ENCODE measurements at regions not wholly inside any gene's neighbourhood (a gene's known extent, or its start where the extent isn't known, plus 50 kb on each side); places are given as distances from the start of the nearest gene placed in this dataset.

DNA sequence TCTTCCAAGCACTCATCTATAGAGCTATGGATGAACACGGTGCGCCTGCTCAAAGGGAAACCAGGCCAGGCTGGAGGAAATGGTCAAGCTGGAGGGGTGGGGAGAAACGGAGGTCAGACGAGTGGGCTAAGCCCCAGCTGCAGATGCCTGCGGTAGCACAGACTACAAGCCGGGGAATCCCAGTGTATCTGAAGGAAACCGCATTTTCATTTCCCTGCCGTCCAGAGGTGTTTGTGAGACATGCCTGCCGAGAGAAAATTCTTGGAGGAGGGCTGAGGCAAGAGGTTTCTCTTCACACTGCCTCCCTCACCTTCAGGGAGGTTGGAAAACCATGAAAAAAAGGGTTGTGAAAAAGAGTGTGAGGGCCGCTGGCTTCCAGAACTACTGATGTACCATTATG lies 102.0 kb upstream of the FOXN3 start:
- Histone ChIP-seq H3K27me3 (ENCODE audit: insufficient read depth, poor library complexity, severe bottlenecking) (no peaks in the 10 kb centered on the region), H3K36me3 (ENCODE audit: low read depth) (no peaks in the 10 kb centered on the region), H3K4me3 (ENCODE audit: severe bottlenecking) (no peak overlapping the region), H3K27ac (ENCODE audit: poor library complexity, severe bottlenecking) (no peak overlapping the region), H3K4me1 (ENCODE audit: insufficient read depth, poor library complexity, severe bottlenecking) (no peaks in the 10 kb centered on the region), H3K9me3 (ENCODE audit: severe bottlenecking) (peaks cover 3% of the 10 kb centered on the region)
- no peak for TF ChIP-seq CTCF (IDR thresholded peaks at IDR 0.05; ENCODE audit: poor library complexity, severe bottlenecking)
- DNase-seq (ENCODE audit: low spot score) (no peak), ATAC-seq (ENCODE audit: low read depth) (no peak)

- no peaks in the 10 kb centered on the region for H3K4me1 ChIP-seq (ENCODE audit: insufficient read depth, poor library complexity, severe bottlenecking)
- DNase-seq (ENCODE audit: low spot score) (no peak), ATAC-seq (ENCODE audit: low read depth) (no peak)
- H3K27me3 ChIP-seq (ENCODE audit: insufficient read depth, poor library complexity, severe bottlenecking) = no peaks in the 10 kb centered on the region
- H3K4me3 ChIP-seq (ENCODE audit: severe bottlenecking) = no peak overlapping the region
- no peak overlapping the region for H3K27ac ChIP-seq (ENCODE audit: poor library complexity, severe bottlenecking)
- TF ChIP-seq CTCF (IDR thresholded peaks at IDR 0.05; ENCODE audit: poor library complexity, severe bottlenecking) = no peak
- no peaks in the 10 kb centered on the region for H3K36me3 ChIP-seq (ENCODE audit: low read depth)
- H3K9me3 ChIP-seq (ENCODE audit: severe bottlenecking) = peaks cover under 1% of the 10 kb centered on the region
Measured at GRCh38 chr14:89516173-89516572, 99.1 kb upstream of the FOXN3 start.

DNA sequence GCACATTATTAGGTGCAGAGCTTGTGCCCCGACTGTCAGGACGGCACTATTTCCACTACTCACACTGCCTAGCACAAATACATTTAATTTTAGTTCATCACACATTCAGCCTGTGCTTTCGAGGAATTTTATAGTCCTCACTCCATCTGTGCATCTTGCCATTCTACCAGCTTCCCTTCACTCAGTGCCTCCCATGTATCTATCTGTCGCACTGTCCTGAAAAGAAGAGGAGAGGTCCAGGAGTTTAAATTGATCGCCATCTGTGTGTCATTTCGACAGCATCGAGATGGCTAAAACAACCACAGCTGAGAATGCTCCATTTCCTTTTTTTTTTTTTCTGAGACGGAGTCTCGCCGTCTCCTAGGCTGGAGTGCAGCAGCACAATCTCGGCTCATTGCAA lies 97.6 kb upstream of the FOXN3 start:
- no peaks in the 10 kb centered on the region for H3K4me1 ChIP-seq (ENCODE audit: insufficient read depth, poor library complexity, severe bottlenecking)
- no peaks in the 10 kb centered on the region for H3K9me3 ChIP-seq (ENCODE audit: severe bottlenecking)
- no peaks in the 10 kb centered on the region for H3K36me3 ChIP-seq (ENCODE audit: low read depth)
- no peak for TF ChIP-seq CTCF (IDR thresholded peaks at IDR 0.05; ENCODE audit: poor library complexity, severe bottlenecking)
- DNase-seq (ENCODE audit: low spot score) (no peak), ATAC-seq (ENCODE audit: low read depth) (no peak)
- no peak overlapping the region for H3K4me3 ChIP-seq (ENCODE audit: severe bottlenecking)
- H3K27me3 ChIP-seq (ENCODE audit: insufficient read depth, poor library complexity, severe bottlenecking) = no peaks in the 10 kb centered on the region
- no peak overlapping the region for H3K27ac ChIP-seq (ENCODE audit: poor library complexity, severe bottlenecking)

DNA sequence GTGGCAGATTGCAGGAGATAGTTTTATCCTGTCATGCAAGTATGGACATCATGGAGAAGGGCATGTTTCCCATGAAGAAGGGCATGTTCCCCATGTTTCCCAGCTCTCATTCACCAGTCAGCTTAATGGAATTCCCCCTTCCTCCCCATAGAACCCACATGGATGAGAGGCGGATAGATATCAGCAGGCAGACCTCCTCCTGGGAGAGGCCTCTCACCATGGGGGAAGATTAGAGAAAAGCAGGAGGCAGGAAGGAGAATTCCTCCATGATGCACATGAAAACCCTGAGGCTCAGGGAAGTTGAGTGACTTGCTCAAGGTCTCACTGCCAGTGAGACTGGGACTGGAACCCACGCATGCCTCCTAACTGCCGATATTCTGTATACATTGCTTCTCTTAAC lies 92.9 kb upstream of the FOXN3 start:
- Histone ChIP-seq H3K9me3 (ENCODE audit: severe bottlenecking) (no peaks in the 10 kb centered on the region), H3K4me3 (ENCODE audit: severe bottlenecking) (no peak overlapping the region), H3K27me3 (ENCODE audit: insufficient read depth, poor library complexity, severe bottlenecking) (no peaks in the 10 kb centered on the region), H3K36me3 (ENCODE audit: low read depth) (no peaks in the 10 kb centered on the region), H3K4me1 (ENCODE audit: insufficient read depth, poor library complexity, severe bottlenecking) (peaks cover 21% of the 10 kb centered on the region), H3K27ac (ENCODE audit: poor library complexity, severe bottlenecking) (no peak overlapping the region)
- TF ChIP-seq CTCF (IDR thresholded peaks at IDR 0.05; ENCODE audit: poor library complexity, severe bottlenecking) = no peak
- ATAC-seq (ENCODE audit: low read depth) (no peak), DNase-seq (ENCODE audit: low spot score) (no peak)

DNA sequence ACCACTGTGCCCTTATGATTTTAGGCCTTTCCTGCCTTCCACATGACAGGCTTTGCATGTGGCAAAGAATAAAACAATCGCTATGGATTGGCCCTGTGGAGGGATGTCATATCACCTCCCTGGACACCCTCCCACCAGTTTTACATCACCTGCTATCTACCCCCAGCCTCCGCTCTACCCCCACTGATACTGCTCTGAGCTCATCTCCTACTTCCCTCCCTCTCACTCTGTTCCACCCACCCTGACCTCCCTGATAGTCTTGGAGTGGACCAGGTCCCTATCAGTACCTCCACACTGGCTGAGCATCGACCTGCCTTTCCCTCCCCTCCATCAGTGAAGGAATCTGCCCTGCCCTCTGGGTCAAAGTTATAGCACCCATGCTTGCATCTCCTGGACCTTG lies 91.8 kb upstream of the FOXN3 start:
- H3K4me1 ChIP-seq (ENCODE audit: insufficient read depth, poor library complexity, severe bottlenecking) = peaks cover 21% of the 10 kb centered on the region
- ATAC-seq (ENCODE audit: low read depth) = no peak
- no peak for TF ChIP-seq CTCF (IDR thresholded peaks at IDR 0.05; ENCODE audit: poor library complexity, severe bottlenecking)

More for the DNA sequence above, 91.8 kb upstream of the FOXN3 start:
- DNase-seq (ENCODE audit: low spot score) = no peak
- no peaks in the 10 kb centered on the region for H3K9me3 ChIP-seq (ENCODE audit: severe bottlenecking)
- no peak overlapping the region for H3K4me3 ChIP-seq (ENCODE audit: severe bottlenecking)
- peak overlapping the region; percentile 87 for H3K27ac ChIP-seq (ENCODE audit: poor library complexity, severe bottlenecking)
- no peaks in the 10 kb centered on the region for H3K36me3 ChIP-seq (ENCODE audit: low read depth)
- H3K27me3 ChIP-seq (ENCODE audit: insufficient read depth, poor library complexity, severe bottlenecking) = no peaks in the 10 kb centered on the region

All from RWPE2 (cell line).